ENCODE measurements at regions not wholly inside any gene's neighbourhood (a gene's known extent, or its start where the extent isn't known, plus 50 kb on each side); places are given as distances from the start of the nearest gene placed in this dataset.

DNA sequence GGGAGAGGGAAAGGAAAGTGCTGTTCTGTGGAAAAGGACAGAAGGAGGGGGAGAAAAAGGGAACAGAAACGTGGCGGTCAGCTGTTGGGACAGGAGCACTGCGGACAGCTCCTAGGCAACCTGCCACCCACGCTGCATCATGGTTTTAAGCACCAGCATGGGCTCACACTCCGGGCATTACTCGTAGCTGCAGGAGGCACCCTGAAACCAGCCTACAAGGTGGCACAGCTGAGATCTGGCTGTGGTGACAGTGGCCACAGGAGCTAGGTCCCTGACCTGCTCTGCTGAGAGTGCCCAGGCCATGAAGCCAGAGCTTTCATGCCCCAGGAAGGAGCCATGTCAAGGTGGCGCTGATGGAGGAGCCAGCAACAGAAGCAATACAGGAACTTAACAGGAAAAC, 161.4 kb upstream of the ST8SIA2 start:
- TF ChIP-seq, protein P1, sequence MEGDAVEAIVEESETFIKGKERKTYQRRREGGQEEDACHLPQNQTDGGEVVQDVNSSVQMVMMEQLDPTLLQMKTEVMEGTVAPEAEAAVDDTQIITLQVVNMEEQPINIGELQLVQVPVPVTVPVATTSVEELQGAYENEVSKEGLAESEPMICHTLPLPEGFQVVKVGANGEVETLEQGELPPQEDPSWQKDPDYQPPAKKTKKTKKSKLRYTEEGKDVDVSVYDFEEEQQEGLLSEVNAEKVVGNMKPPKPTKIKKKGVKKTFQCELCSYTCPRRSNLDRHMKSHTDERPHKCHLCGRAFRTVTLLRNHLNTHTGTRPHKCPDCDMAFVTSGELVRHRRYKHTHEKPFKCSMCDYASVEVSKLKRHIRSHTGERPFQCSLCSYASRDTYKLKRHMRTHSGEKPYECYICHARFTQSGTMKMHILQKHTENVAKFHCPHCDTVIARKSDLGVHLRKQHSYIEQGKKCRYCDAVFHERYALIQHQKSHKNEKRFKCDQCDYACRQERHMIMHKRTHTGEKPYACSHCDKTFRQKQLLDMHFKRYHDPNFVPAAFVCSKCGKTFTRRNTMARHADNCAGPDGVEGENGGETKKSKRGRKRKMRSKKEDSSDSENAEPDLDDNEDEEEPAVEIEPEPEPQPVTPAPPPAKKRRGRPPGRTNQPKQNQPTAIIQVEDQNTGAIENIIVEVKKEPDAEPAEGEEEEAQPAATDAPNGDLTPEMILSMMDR (conservative IDR thresholded peaks at IDR 0.05; ENCODE audit: low read depth, low read length), result no peak
- TF ChIP-seq EZH2 (IDR thresholded peaks at IDR 0.05; ENCODE audit: low read length, unreplicated experiment) (no peak), EZH2phosphoT487 (IDR thresholded peaks at IDR 0.05; ENCODE audit: borderline replicate concordance, low read length) (no peak)
